Chondrocyte (in vitro differentiated cells): ENCODE measurements at regions not wholly inside any gene's neighbourhood (a gene's known extent, or its start where the extent isn't known, plus 50 kb on each side); places are given as distances from the start of the nearest gene placed in this dataset.
"Not testable (repeated sequence)": the region's sequence is repeated elsewhere in the genome, so short reads cannot be mapped to it uniquely, and the experiment has no call there.

Source experiments
- DNase-seq: peaks from one replicate; pipeline ENCODE4 v3.0.0; 2021; ENCODE audit warnings: mixed read lengths, low spot score
- H3K27ac Mint-ChIP-seq: one replicate; pipeline ENCODE4 v1.8.0; 2021; ENCODE audit warnings: mild to moderate bottlenecking, moderate library complexity, mixed read lengths; ENCODE audit not compliant: unreplicated experiment
- H3K27me3 Mint-ChIP-seq: 2 replicates; pipeline ENCODE4 v1.8.0; 2021; ENCODE audit warnings: low read depth, mixed read lengths
- H3K36me3 Mint-ChIP-seq: 2 replicates; pipeline ENCODE4 v1.8.0; 2021; ENCODE audit warnings: low read depth, mixed read lengths
- H3K4me1 Mint-ChIP-seq: 2 replicates; pipeline ENCODE4 v1.8.0; 2021; ENCODE audit warnings: low read depth, mild to moderate bottlenecking, mixed read lengths
- H3K4me3 Mint-ChIP-seq: one replicate; pipeline ENCODE4 v1.8.0; 2021; ENCODE audit warnings: mild to moderate bottlenecking, moderate library complexity, mixed read lengths; ENCODE audit not compliant: unreplicated experiment
- H3K9me3 Mint-ChIP-seq: 2 replicates; pipeline ENCODE4 v1.8.0; 2021; ENCODE audit warnings: low read depth, mixed read lengths
- CTCF ChIP-seq: fragments of 200-600 bp; sonication (generic); IDR thresholded peaks from 2 replicates; pipeline ENCODE4 v1.5.0; 2021; ENCODE audit warnings: antibody characterized with exemption, mild to moderate bottlenecking, moderate library complexity

- Mint-ChIP-seq H3K4me3 (no peak overlapping the region), H3K27me3 (no peaks in the 10 kb centered on the region), H3K36me3 (peaks cover 14% of the 10 kb centered on the region), H3K4me1 (no peaks in the 10 kb centered on the region), H3K27ac (no peak overlapping the region), H3K9me3 (peaks cover 61% of the 10 kb centered on the region)
- no peak for TF ChIP-seq CTCF
- no peak for DNase-seq
These were observed 80.4 kb downstream of the MSTN start for GRCh38 chr2:189982087-189982486.

GRCh38 chr2:189976488-189976887, 86.0 kb downstream of the MSTN start:
- not testable (repeated sequence) for H3K4me1 Mint-ChIP-seq, DNase-seq, H3K4me3 Mint-ChIP-seq, H3K27me3 Mint-ChIP-seq, H3K27ac Mint-ChIP-seq
- peaks cover 39% of the 10 kb centered on the region for H3K9me3 Mint-ChIP-seq
- peaks cover 11% of the 10 kb centered on the region for H3K36me3 Mint-ChIP-seq

GRCh38 chr2:189960346-189960745, 102.2 kb downstream of the MSTN start:
- no peak for TF ChIP-seq CTCF
- no peak for DNase-seq
- Mint-ChIP-seq H3K36me3 (no peaks in the 10 kb centered on the region), H3K27me3 (no peaks in the 10 kb centered on the region), H3K27ac (no peak overlapping the region), H3K4me1 (no peaks in the 10 kb centered on the region), H3K9me3 (peaks cover 2% of the 10 kb centered on the region), H3K4me3 (no peak overlapping the region)

- no peak for DNase-seq
- Mint-ChIP-seq H3K4me3 (no peak overlapping the region), H3K36me3 (no peaks in the 10 kb centered on the region), H3K4me1 (peaks cover 4% of the 10 kb centered on the region), H3K27ac (no peak overlapping the region), H3K9me3 (peaks cover 5% of the 10 kb centered on the region), H3K27me3 (no peaks in the 10 kb centered on the region)
- TF ChIP-seq CTCF: no peak
These were observed 103.1 kb downstream of the MSTN start for GRCh38 chr2:189959450-189959849.

- H3K27me3 Mint-ChIP-seq: no peaks in the 10 kb centered on the region
- no peak for TF ChIP-seq CTCF
- peaks cover 16% of the 10 kb centered on the region for H3K9me3 Mint-ChIP-seq
- no peak overlapping the region for H3K27ac Mint-ChIP-seq
- H3K4me1 Mint-ChIP-seq: peaks cover 19% of the 10 kb centered on the region
- H3K36me3 Mint-ChIP-seq: peaks cover 2% of the 10 kb centered on the region
- no peak overlapping the region for H3K4me3 Mint-ChIP-seq
- DNase-seq: no peak
These were observed 107.5 kb downstream of the MSTN start for GRCh38 chr2:189954989-189955388.

- no peak for DNase-seq
- no peaks in the 10 kb centered on the region for H3K27me3 Mint-ChIP-seq
- peaks cover 2% of the 10 kb centered on the region for H3K36me3 Mint-ChIP-seq
- H3K4me1 Mint-ChIP-seq: peaks cover 19% of the 10 kb centered on the region
- no peak overlapping the region for H3K4me3 Mint-ChIP-seq
- H3K9me3 Mint-ChIP-seq: peaks cover 16% of the 10 kb centered on the region
- no peak for TF ChIP-seq CTCF
- H3K27ac Mint-ChIP-seq: no peak overlapping the region
These were observed 109.9 kb downstream of the MSTN start for GRCh38 chr2:189952536-189953109.
